Uterus (tissue), 2 donors: ENCODE measurements at regions not wholly inside any gene's neighbourhood (a gene's known extent, or its start where the extent isn't known, plus 50 kb on each side); places are given as distances from the start of the nearest gene placed in this dataset.

Experiments used
- POLR2A ChIP-seq, 2 donors: fragments of 450-650 bp; IDR thresholded peaks; one replicate each; pipeline ENCODE4 v1.6.1; 2016; ENCODE audit warnings: antibody characterized with exemption in 2 of 2, mild to moderate bottlenecking in 1 of 2, moderate library complexity in 1 of 2
- TF ChIP-seq, protein P1 (sequence below), 4 experiments: fragments of 200-600 bp in 2 of 4; fragments of 450-650 bp in 2 of 4; sonication (generic) in 2 of 4; IDR thresholded peaks; one replicate each; pipeline ENCODE4 v1.5.1; 2016 to 2019; ENCODE audit warnings: antibody characterized with exemption in 4 of 4, mild to moderate bottlenecking in 2 of 4, moderate library complexity in 1 of 4

DNA sequence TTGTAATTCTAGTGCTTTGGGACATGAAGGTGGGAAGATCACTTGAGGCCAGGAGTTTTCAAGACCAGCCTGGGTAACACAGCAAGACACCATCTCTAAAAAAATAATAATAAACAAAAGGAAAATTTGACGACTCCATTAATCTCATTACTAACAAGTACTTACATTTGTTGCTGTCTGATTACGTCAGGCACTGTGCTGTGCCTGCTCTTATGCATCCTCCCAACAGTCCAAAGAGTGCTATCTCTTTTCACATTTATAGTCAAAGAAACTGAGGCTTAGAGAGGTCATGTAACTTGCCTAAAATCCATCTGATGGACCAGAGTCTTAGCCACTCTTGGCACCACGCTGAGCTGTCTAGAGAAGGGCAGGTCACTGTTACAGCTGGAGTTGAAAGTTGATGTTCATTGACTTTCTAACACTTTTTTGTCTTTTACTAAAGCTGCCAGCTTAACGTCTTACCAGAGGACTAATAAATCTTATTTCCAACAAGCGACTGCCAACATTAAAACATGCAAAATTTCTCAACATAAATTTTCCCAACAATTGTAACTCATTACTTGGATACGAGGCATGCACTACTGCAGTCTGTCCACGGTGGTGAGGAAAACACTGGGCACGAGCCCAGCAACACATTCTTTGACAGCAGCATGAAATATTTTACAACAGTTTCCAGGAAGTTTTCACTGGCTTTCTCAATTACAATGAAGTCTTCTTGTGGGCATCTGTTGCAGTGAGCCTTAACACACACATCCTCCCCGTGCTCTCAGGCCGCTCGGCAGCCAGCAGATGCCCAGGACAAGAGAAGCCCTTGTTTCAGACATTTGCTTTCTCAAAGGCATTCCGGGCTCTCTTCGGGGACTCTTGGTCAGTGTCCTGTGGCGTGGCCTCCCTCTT is 262.9 kb upstream of the PROX1 start:
- TF ChIP-seq, protein P1, sequence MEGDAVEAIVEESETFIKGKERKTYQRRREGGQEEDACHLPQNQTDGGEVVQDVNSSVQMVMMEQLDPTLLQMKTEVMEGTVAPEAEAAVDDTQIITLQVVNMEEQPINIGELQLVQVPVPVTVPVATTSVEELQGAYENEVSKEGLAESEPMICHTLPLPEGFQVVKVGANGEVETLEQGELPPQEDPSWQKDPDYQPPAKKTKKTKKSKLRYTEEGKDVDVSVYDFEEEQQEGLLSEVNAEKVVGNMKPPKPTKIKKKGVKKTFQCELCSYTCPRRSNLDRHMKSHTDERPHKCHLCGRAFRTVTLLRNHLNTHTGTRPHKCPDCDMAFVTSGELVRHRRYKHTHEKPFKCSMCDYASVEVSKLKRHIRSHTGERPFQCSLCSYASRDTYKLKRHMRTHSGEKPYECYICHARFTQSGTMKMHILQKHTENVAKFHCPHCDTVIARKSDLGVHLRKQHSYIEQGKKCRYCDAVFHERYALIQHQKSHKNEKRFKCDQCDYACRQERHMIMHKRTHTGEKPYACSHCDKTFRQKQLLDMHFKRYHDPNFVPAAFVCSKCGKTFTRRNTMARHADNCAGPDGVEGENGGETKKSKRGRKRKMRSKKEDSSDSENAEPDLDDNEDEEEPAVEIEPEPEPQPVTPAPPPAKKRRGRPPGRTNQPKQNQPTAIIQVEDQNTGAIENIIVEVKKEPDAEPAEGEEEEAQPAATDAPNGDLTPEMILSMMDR (IDR thresholded peaks at IDR 0.05): no peak
- no peak for TF ChIP-seq POLR2A (IDR thresholded peaks at IDR 0.05)
